Esophagus muscularis mucosa (tissue), 3 donors: ENCODE measurements at regions not wholly inside any gene's neighbourhood (a gene's known extent, or its start where the extent isn't known, plus 50 kb on each side); places are given as distances from the start of the nearest gene placed in this dataset.

Experiments used
- POLR2A ChIP-seq: fragments of 450-650 bp; IDR thresholded peaks from one replicate; pipeline ENCODE4 v1.6.1; 2017; ENCODE audit warnings: antibody characterized with exemption, moderate library complexity, mild to moderate bottlenecking, low read depth
- POLR2AphosphoS5 ChIP-seq, 2 donors: sonication (generic); formaldehyde crosslinking; IDR thresholded peaks; one replicate each; pipeline ENCODE4 v1.6.1; 2017; ENCODE audit warnings: antibody characterized with exemption in 2 of 2
- TF ChIP-seq, protein P1 (sequence below), 3 experiments: fragments of 200-600 bp in 2 of 3; fragments of 450-650 bp in 1 of 3; sonication (generic) in 2 of 3; IDR thresholded peaks; one replicate each; pipeline ENCODE4 v1.5.1; 2017 to 2019; ENCODE audit warnings: antibody characterized with exemption in 3 of 3, mild to moderate bottlenecking in 2 of 3, moderate library complexity in 1 of 3

GRCh38 chr18:11204020-11204419 lies 54.7 kb upstream of the PIEZO2 start:
- TF ChIP-seq, protein P1, sequence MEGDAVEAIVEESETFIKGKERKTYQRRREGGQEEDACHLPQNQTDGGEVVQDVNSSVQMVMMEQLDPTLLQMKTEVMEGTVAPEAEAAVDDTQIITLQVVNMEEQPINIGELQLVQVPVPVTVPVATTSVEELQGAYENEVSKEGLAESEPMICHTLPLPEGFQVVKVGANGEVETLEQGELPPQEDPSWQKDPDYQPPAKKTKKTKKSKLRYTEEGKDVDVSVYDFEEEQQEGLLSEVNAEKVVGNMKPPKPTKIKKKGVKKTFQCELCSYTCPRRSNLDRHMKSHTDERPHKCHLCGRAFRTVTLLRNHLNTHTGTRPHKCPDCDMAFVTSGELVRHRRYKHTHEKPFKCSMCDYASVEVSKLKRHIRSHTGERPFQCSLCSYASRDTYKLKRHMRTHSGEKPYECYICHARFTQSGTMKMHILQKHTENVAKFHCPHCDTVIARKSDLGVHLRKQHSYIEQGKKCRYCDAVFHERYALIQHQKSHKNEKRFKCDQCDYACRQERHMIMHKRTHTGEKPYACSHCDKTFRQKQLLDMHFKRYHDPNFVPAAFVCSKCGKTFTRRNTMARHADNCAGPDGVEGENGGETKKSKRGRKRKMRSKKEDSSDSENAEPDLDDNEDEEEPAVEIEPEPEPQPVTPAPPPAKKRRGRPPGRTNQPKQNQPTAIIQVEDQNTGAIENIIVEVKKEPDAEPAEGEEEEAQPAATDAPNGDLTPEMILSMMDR (IDR thresholded peaks at IDR 0.05) = no peak
- TF ChIP-seq POLR2A = no peak
- TF ChIP-seq POLR2AphosphoS5 (IDR thresholded peaks at IDR 0.05) = no peak
